ENCODE measurements at regions not wholly inside any gene's neighbourhood (a gene's known extent, or its start where the extent isn't known, plus 50 kb on each side); places are given as distances from the start of the nearest gene placed in this dataset.
"Not testable (repeated sequence)": the region's sequence is repeated elsewhere in the genome, so short reads cannot be mapped to it uniquely, and the experiment has no call there.

GRCh38 chr7:46603296-46603752, 682.3 kb upstream of the IGFBP3 start:
- TF ChIP-seq CTCF (IDR thresholded peaks at IDR 0.05; ENCODE audit: low read depth, low read length), result no peak
- H3K4me3 ChIP-seq (ENCODE audit: low read depth, low read length), result no peak overlapping the region

- TF ChIP-seq CTCF (IDR thresholded peaks at IDR 0.05; ENCODE audit: low read depth, low read length), result no peak
- H3K4me3 ChIP-seq (ENCODE audit: low read depth, low read length), result no peak overlapping the region
Observed at GRCh38 chr7:46600340-46600739, 679.3 kb upstream of the IGFBP3 start.

GRCh38 chr7:46594831-46595230, 673.8 kb upstream of the IGFBP3 start:
- not testable (repeated sequence) for H3K4me3 ChIP-seq (ENCODE audit: low read depth, low read length)

GRCh38 chr7:46590918-46591905, 670.1 kb upstream of the IGFBP3 start:
- H3K4me3 ChIP-seq (ENCODE audit: low read depth, low read length), result not testable (repeated sequence)

- no peak for TF ChIP-seq CTCF (IDR thresholded peaks at IDR 0.05; ENCODE audit: low read depth, low read length)
- H3K4me3 ChIP-seq (ENCODE audit: low read depth, low read length), result no peak overlapping the region
Observed at GRCh38 chr7:46589286-46589685, 668.2 kb upstream of the IGFBP3 start.

- TF ChIP-seq CTCF (IDR thresholded peaks at IDR 0.05; ENCODE audit: low read depth, low read length), result no peak
- no peak overlapping the region for H3K4me3 ChIP-seq (ENCODE audit: low read depth, low read length)
Observed at GRCh38 chr7:46586406-46586805, 665.3 kb upstream of the IGFBP3 start.

- no peak overlapping the region for H3K4me3 ChIP-seq (ENCODE audit: low read depth, low read length)
- no peak for TF ChIP-seq CTCF (IDR thresholded peaks at IDR 0.05; ENCODE audit: low read depth, low read length)
Observed at GRCh38 chr7:46583656-46584055, 662.6 kb upstream of the IGFBP3 start.

- no peak overlapping the region for H3K4me3 ChIP-seq (ENCODE audit: low read depth, low read length)
- TF ChIP-seq CTCF (IDR thresholded peaks at IDR 0.05; ENCODE audit: low read depth, low read length), result no peak
Observed at GRCh38 chr7:46581268-46581667, 660.2 kb upstream of the IGFBP3 start.

Measured in WI38 (cell line).